Smooth muscle cell (in vitro differentiated cells): ENCODE measurements at regions not wholly inside any gene's neighbourhood (a gene's known extent, or its start where the extent isn't known, plus 50 kb on each side); places are given as distances from the start of the nearest gene placed in this dataset.
"Not testable (repeated sequence)": the region's sequence is repeated elsewhere in the genome, so short reads cannot be mapped to it uniquely, and the experiment has no call there.

ENCODE experiments used
- DNase-seq: peaks from one replicate; lab custom pipeline; 2025; ENCODE audit not compliant: unreplicated experiment; lab: John Stamatoyannopoulos, UW
- H2AFZ ChIP-seq: fragments of 200-600 bp; sonication (generic); 2 replicates; pipeline ENCODE4 v1.6.0; 2016; ENCODE audit warnings: antibody characterized with exemption, low read depth, mild to moderate bottlenecking
- H3F3A ChIP-seq: fragments of 200-600 bp; sonication (generic); 2 replicates; pipeline ENCODE4 v1.6.0; 2017; ENCODE audit warnings: antibody characterized with exemption, low read depth
- H3K27ac ChIP-seq: fragments of 200-600 bp; sonication (generic); 2 replicates; pipeline ENCODE4 v1.5.1; 2016; ENCODE audit warnings: low read depth, mild to moderate bottlenecking
- H3K27me3 ChIP-seq: fragments of 200-600 bp; sonication (generic); 2 replicates; pipeline ENCODE4 v1.6.1; 2016; ENCODE audit warnings: low read depth, mild to moderate bottlenecking
- H3K36me3 ChIP-seq: fragments of 200-600 bp; sonication (generic); 2 replicates; pipeline ENCODE4 v1.5.1; 2016; ENCODE audit warnings: low read depth
- H3K4me1 ChIP-seq: fragments of 200-600 bp; sonication (generic); 2 replicates; pipeline ENCODE4 v1.5.1; 2016; ENCODE audit warnings: low read depth
- H3K4me2 ChIP-seq: fragments of 200-600 bp; sonication (generic); 2 replicates; pipeline ENCODE4 v1.6.0; 2016; ENCODE audit warnings: mild to moderate bottlenecking
- H3K4me3 ChIP-seq: fragments of 200-600 bp; sonication (generic); 2 replicates; pipeline ENCODE4 v1.5.1; 2016; ENCODE audit warnings: mild to moderate bottlenecking
- H3K79me2 ChIP-seq: fragments of 200-600 bp; sonication (generic); 2 replicates; pipeline ENCODE4 v1.6.0; 2016; ENCODE audit warnings: low read depth, mild to moderate bottlenecking
- H3K9ac ChIP-seq: fragments of 200-600 bp; sonication (generic); 2 replicates; pipeline ENCODE4 v1.6.0; 2016; ENCODE audit warnings: low read depth
- H3K9me3 ChIP-seq: fragments of 200-600 bp; sonication (generic); replicated peaks from 2 replicates; pipeline ENCODE4 v1.5.1; 2016; ENCODE audit warnings: low read depth
- H4K20me1 ChIP-seq: fragments of 200-600 bp; sonication (generic); 2 replicates; pipeline ENCODE4 v1.6.0; 2016; ENCODE audit warnings: low read depth
- WGBS: methylation state at CpG from one replicate; pipeline ENCODE4 v1.1.7; 2016; ENCODE audit warnings: low lambda C conversion rate; 5-methylcytosine and 5-hydroxymethylcytosine counted together
- TF ChIP-seq, protein P1 (sequence below): fragments of 200-600 bp; sonication (generic); IDR thresholded peaks from 2 replicates; pipeline ENCODE4 v1.5.1; 2017; ENCODE audit warnings: borderline replicate concordance, mild to moderate bottlenecking, antibody characterized with exemption; ENCODE audit not compliant: insufficient read depth, poor library complexity, severe bottlenecking

DNA sequence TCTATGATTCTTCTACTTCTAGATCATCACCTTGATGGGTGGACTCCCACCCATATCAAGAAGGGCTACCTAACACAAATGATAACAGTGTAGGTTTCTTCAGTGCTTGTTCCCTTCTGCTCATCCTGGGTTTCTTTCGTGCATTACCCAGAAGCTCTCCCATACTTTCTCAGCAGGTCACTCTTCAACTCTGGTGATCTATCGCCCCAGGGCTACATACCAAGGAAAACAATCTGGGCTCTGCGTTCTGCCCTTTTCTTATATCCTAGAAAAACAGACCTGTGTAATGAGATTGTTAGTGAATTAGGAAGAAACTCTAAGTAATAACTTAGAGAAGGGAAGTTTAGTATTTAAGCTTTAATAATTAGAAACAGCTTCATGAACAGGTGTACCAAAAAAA, 370.6 kb upstream of the SPAG17 start:
- no peak for DNase-seq
- H3K79me2 ChIP-seq: no peaks in the 10 kb centered on the region
- no peak overlapping the region for H3K4me3 ChIP-seq
- TF ChIP-seq, protein P1, sequence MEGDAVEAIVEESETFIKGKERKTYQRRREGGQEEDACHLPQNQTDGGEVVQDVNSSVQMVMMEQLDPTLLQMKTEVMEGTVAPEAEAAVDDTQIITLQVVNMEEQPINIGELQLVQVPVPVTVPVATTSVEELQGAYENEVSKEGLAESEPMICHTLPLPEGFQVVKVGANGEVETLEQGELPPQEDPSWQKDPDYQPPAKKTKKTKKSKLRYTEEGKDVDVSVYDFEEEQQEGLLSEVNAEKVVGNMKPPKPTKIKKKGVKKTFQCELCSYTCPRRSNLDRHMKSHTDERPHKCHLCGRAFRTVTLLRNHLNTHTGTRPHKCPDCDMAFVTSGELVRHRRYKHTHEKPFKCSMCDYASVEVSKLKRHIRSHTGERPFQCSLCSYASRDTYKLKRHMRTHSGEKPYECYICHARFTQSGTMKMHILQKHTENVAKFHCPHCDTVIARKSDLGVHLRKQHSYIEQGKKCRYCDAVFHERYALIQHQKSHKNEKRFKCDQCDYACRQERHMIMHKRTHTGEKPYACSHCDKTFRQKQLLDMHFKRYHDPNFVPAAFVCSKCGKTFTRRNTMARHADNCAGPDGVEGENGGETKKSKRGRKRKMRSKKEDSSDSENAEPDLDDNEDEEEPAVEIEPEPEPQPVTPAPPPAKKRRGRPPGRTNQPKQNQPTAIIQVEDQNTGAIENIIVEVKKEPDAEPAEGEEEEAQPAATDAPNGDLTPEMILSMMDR: no peak
- no peak overlapping the region for H2AFZ ChIP-seq
- H3K27me3 ChIP-seq: no peaks in the 10 kb centered on the region
- H3K36me3 ChIP-seq: no peaks in the 10 kb centered on the region
- H3K9ac ChIP-seq: no peak overlapping the region
- no peak overlapping the region for H3K4me2 ChIP-seq
- H3K27ac ChIP-seq: no peak overlapping the region
- 59% methylated on average over 3 of the region's 3 CpGs for WGBS
- H4K20me1 ChIP-seq: no peaks in the 10 kb centered on the region
- no peaks in the 10 kb centered on the region for H3K9me3 ChIP-seq
- no peaks in the 10 kb centered on the region for H3F3A ChIP-seq
- H3K4me1 ChIP-seq: no peaks in the 10 kb centered on the region

DNA sequence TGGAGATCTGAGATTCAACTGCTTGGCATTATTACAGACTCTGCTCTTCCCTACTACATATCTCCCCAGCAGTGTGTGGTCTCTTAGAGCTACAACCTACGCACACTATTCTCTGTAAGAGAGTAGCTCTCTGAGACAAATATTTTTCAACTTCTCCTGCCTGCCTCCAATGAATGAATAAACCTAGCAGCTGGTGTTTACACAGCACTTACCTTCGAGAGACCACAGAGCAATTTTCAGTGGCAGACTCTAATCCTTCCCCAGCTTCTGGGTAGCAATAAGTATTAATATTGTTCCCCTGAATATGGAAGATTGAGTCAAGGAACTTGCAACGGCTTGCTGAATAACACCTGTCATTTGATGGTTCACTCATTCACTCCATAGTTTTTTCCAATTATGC, 350.9 kb upstream of the SPAG17 start:
- TF ChIP-seq, protein P1: no peak
- Histone ChIP-seq H3K9me3 (no peaks in the 10 kb centered on the region), H3K4me3 (no peak overlapping the region), H3K9ac (no peak overlapping the region), H3F3A (no peaks in the 10 kb centered on the region), H3K4me2 (no peak overlapping the region), H3K27ac (no peak overlapping the region), H2AFZ (no peak overlapping the region), H3K79me2 (no peaks in the 10 kb centered on the region), H4K20me1 (no peaks in the 10 kb centered on the region), H3K36me3 (no peaks in the 10 kb centered on the region), H3K27me3 (no peaks in the 10 kb centered on the region), H3K4me1 (no peaks in the 10 kb centered on the region)
- 87% methylated on average over 3 of the region's 3 CpGs for WGBS
- DNase-seq: no peak

DNA sequence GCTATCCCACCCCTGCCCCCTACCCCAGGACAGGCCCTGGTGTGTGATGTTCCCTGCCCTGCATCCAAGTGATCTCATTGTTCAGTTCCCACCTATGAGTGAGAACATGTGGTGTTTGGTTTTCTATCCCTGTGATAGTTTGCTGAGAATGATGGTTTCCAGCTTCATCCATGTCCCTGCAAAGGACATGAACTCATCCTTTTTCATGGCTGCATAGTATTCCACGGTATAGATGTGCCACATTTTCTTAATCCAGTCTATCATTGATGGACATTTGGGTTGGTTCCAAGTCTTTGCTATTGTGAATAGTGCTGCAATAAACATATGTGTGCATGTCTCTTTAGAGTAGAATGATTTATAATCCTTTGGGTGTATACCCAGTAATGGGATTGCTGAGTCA, 326.9 kb upstream of the SPAG17 start:
- not testable (repeated sequence) for H3K27me3 ChIP-seq, H3K36me3 ChIP-seq, H3K27ac ChIP-seq, H3K9me3 ChIP-seq, H2AFZ ChIP-seq, DNase-seq, H3K4me3 ChIP-seq, H3K4me1 ChIP-seq, H4K20me1 ChIP-seq, H3K79me2 ChIP-seq, H3K9ac ChIP-seq, H3K4me2 ChIP-seq, H3F3A ChIP-seq
- WGBS: 100% methylated on average over 1 of the region's 1 CpG

DNA sequence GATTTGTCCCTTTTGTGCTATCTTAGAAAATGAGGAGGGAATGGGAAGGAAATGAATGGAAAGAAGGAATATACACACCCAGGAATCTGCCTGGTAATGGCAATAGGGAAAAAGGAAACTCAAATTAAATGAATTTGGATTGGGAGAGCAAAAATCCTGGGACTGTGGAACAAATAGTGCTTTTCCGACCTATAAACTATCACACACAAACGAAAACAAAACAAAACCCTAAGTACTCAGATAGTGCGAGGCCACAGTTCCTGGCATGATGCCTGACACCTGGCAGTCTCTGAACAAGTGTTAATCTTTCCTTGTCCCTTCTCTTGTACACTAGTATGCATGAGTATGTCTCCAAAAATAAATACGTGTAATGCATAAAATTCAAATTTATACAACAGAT, 319.8 kb upstream of the SPAG17 start:
- TF ChIP-seq, protein P1: no peak
- no peak overlapping the region for H3K4me3 ChIP-seq
- H3K79me2 ChIP-seq: no peaks in the 10 kb centered on the region
- no peak for DNase-seq
- no peaks in the 10 kb centered on the region for H3K4me1 ChIP-seq
- no peaks in the 10 kb centered on the region for H3K27me3 ChIP-seq
- no peak overlapping the region for H3K9ac ChIP-seq
- no peaks in the 10 kb centered on the region for H3F3A ChIP-seq
- 82% methylated on average over 4 of the region's 4 CpGs for WGBS
- H3K36me3 ChIP-seq: no peaks in the 10 kb centered on the region
- H3K9me3 ChIP-seq: no peaks in the 10 kb centered on the region
- H3K4me2 ChIP-seq: no peak overlapping the region
- H3K27ac ChIP-seq: no peak overlapping the region
- no peak overlapping the region for H2AFZ ChIP-seq
- no peaks in the 10 kb centered on the region for H4K20me1 ChIP-seq
